Spleen (tissue), 7 donors: ENCODE measurements at regions not wholly inside any gene's neighbourhood (a gene's known extent, or its start where the extent isn't known, plus 50 kb on each side); places are given as distances from the start of the nearest gene placed in this dataset.
"Not testable (repeated sequence)": the region's sequence is repeated elsewhere in the genome, so short reads cannot be mapped to it uniquely, and the experiment has no call there.

Experiments used
- CTCF ChIP-seq, 11 experiments: fragments of 200-600 bp in 7 of 11; fragments of 450-650 bp in 4 of 11; sonication (generic) in 4 of 11; IDR thresholded peaks in 8 of 11; conservative IDR thresholded peaks in 3 of 11; 1 replicate in 7 of 11; 2 replicates in 4 of 11; pipeline versions ENCODE4 v1.4.0 to v1.8.0; 2016 to 2021; ENCODE audit warnings: antibody characterized with exemption in 11 of 11, inconsistent platforms in 4 of 11, mild to moderate bottlenecking in 1 of 11
- POLR2A ChIP-seq, 3 donors: fragments of 450-650 bp; IDR thresholded peaks; one replicate each; pipeline ENCODE4 v1.5.1; 2017; ENCODE audit warnings: antibody characterized with exemption in 3 of 3, mild to moderate bottlenecking in 1 of 3
- donor health status: DM: no; HTN: no; CAD: no; lungs with moderate emphysema.
- donor health status: DM: no; HTN: no; CAD: no.
- donor health status: DM: no; HTN: no; CAD: no.

GRCh38 chr9:31572190-31572589, 812.3 kb upstream of the ACO1 start:
- TF ChIP-seq CTCF (IDR thresholded peaks at IDR 0.05 in 8 of 11, conservative IDR thresholded peaks at IDR 0.05 in 3 of 11); POLR2A (IDR thresholded peaks at IDR 0.05): not testable (repeated sequence)
